Pons (tissue), 1 donor: ENCODE measurements at regions not wholly inside any gene's neighbourhood (a gene's known extent, or its start where the extent isn't known, plus 50 kb on each side); places are given as distances from the start of the nearest gene placed in this dataset.

Experiments
- DNase-seq: peaks from one replicate; pipeline ENCODE4 v3.0.0-alpha.2; 2016; ENCODE audit warnings: low spot score

DNA sequence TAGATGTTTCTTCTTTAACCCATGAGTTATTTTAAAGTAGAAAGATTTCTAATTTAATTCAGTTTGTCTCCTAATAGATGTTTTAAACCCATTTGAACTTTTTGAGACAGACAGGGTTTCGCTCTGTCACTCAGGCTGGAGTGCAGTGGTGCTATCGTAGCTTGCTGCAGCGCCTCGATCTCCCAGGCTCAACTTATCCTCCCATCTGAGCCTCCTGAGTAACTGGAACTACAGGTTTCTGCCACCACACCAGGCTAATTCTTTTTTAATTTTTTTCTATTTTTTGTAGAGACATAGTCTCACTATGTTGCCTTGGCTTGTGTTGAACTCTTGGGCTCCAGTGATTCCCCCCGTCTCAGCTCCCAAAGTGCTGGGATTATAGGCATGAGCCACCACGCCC, 53.0 kb upstream of the RAB18 start:
- no peak for DNase-seq

DNA sequence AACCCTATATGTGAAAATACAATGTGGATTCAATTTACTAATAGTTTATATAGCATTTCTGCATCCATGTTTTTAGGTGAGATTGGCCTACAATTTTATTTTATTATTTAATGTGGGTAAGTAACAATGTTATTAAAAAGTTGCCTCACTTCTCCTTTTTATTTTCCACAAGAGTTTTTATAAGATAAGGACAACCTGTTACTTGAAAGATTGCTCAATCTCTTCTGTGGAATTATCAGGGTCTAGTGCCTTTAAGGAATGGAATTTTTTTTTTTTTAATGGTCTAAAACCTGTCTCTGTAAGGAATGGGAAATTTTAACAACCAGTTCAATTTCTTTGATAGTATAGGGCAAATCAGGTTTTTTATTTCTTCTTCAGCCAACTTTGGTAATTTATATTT, 53.9 kb upstream of the RAB18 start:
- DNase-seq, result no peak

DNA sequence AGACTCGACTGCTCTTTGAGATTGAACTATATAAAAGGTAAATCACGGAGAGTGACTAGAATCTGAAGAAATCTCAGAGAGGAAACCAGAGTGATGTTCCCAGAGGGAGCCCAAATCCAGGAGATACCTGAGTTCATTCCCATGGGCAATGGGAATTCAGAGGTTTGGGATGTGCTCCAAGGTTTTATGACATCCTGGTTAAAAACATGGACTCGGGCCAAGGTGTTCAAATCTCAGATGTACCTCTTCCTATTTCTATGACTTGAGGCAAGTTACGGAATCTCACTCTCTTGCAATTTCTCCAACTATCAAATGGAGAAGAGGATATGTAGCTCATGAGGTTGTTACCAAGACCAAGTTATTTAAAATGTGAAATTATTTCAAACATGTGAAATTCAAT, 54.5 kb upstream of the RAB18 start:
- DNase-seq, result no peak

DNA sequence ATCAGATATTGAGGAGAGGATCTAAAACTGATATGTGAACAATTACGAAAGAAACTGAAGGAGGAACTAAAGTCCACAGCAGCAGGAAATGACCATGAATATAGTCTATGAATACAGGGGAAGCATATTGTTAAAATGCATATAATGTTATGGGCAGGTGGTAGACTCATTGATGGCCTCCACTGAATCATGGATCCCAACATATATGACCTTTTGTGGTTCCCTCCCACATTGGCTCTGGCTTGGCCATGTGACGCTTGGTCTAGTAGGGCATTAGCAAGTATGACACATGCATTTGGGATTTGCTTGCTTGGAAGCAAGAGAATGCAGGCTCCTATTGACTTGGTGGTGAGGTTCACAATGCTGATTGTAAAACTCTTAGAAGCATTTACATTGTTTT, 55.2 kb upstream of the RAB18 start:
- DNase-seq, result no peak

DNA sequence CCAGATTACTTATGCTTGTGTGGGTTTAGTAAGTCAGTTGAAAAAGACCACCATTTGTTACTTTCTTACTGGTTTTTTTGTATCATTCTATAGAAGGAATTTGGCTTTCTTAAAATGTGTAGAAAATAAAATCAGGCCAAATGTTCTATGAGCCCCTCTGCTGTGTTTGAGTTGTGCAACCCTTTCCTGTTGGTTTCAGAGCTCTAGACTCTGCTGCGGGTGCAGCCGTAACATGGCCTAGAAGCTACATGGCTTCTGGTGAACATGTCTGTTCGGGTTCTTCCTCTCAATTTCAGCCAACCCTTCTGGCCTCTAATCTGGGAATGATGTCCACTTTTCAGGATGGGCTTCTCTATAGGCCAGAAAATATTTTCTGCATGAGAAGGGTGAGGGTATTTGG, 56.6 kb upstream of the RAB18 start:
- DNase-seq, result no peak

DNA sequence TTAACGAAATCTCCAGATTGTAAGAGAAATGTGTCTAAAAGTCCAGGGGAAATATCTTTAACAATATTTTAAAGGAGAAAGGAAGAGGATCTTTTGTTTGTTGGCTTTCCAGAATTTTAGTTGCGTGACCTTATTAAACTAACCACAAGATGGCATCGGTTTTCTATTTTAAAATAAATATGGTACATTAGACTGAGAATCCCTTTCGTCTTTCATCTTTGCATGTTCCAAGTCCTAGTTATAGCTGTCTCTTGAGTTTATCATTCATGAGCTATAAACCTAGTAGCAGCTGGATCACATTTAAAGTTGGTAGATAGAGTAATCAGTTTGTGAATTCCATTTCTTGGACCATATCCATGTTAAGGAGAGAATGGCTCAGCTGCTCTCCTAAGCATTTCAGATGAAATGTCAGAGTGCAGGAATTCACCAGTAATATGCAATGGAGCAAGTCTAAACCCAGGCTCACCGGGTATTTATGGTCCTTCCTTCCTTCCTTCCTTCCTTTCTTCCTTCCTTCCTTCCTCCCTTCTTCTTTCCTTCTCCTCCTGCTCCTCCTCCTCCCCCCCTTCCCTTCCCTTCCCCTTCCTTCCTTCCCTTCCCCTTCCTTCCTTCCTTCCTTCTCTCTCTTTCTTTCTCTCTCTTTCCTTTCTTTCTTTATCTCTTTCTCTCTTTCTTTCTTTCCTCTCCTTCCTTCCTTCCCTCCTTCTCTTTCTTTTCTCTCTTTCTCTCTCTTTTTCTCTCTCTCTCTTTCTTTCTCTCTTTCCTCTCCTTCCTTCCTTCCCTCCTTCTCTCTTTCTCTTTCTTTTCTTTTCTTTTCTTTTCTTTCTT, 57.8 kb upstream of the RAB18 start:
- DNase-seq, result peak; percentile 47

DNA sequence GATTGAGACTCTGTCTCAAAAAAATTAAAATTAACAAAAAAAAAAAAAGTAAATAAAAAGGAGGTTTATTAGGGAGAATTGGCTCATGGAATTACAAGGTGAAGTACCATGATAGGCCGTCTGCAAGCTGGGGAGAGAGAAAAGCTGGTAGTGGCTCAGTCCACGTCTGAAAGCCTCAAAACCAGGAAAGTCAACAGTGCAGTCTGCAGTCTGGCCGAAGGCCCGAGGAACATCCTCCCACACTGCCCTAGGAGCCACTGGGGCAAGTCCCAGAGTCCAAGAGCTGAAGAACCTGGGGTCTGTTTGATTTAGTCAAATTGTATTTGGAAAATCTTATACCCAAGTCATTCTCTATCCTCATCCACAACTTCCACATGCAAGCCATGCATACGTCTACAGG, 59.0 kb upstream of the RAB18 start:
- DNase-seq, result no peak

DNA sequence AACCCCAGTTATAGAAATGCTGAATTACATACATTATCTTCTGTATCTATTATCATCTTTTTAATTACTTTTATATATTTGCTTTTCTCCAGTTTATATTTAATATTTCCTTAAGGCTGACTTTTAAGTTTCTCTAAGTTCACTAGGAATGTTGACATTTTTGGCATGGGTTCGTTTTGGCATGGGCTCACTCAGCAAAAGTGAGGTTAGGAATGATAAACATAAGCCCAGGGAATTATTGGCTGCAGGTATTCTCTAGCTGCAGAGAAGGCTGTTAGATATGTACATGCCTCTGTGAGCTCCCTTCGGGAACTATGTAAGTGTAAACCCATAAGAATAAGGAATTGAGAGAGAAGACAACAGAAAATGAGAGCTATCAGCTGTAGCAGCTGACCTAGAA, 63.6 kb upstream of the RAB18 start:
- no peak for DNase-seq

DNA sequence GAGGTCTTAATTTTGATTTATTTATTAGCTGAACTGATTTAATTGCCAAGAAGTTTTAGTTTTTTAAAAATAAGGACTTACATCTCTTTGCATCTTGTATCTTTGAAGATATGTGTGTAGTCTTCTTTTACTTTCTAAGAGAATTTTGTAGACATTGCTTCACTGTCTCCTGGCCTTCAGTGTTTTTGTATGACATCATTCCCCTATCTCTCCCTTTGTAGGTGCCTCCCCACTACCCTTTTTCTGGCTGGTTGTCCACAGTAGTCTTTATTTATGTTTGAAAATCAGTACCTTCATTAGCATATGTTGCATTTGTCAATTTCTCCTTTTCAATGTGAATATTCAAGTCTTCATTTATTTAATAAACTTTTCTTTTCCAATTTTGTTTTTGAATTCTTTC, 64.1 kb upstream of the RAB18 start:
- DNase-seq, result no peak

DNA sequence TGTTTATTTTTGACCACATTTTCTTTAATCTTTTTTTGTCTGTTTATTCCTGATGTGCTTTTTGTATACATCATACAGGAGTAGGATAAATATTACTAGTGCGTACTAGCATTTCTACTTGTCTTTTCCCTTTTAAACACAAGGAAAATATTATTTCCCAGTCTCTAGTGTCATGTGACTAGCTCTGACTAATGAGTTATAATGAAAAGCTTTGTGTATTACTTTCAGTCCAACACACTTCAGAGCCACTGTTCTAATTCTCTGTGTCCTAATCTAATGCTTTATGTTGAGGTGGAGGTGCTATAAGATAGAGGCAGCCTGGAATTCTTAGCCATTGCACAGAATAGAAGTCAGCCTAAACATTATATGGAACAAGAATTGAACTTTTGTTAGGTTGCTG, 65.0 kb upstream of the RAB18 start:
- DNase-seq, result peak; percentile 47

DNA sequence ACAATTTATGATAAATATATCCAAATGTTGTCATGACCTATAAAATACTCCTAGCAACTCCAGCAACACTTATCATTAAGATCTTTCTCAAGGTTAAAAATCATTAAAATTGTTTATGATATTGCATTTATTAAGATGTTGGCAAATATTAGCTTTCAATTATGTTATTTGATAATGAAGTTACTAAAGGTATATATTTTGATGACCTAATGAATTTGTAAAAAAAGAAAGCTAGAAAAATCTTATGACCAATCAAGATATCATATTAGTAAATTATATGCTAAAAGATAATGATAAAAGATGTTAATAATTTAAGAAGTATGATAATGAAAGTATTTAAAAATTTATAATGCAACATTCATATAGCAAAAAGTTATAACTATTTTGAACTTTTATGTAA, 66.3 kb upstream of the RAB18 start:
- no peak for DNase-seq

DNA sequence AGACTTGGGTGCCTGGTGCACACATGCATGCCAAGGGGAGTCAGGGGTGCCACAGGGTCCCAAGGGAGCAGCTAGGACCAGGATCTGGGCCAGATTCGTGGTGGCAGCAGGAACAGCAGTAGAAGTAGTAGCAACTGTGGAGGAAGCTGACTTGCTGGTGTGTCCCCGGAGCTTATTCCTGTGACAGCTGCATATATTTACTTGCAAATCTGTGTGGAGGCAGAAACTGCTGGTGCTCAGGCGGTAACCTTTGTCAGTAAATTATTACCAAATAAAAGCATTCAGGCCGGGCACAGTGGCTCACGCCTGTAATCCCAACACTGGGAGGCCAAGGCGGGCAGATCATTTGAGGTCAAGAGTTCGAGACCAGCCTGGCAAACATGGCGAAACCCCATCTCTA, 67.4 kb upstream of the RAB18 start:
- no peak for DNase-seq

DNA sequence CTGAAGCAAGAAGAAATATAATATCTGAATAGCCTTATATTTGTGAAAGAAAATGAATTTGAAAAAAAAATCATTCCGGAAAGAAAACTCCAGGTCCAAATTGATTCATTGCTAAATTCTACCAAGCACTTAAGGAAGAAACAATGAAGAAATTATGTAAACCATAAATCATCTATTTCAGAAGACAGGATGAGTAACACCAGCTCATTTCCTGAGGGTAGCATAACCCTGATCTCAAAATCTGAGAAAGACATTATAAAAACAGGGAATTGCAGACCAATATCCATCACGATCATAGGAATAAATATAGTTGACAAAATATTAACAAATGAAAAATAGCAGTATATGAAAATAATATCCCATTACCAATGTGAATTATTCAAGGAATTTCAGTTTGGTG, 70.1 kb upstream of the RAB18 start:
- DNase-seq, result no peak

DNA sequence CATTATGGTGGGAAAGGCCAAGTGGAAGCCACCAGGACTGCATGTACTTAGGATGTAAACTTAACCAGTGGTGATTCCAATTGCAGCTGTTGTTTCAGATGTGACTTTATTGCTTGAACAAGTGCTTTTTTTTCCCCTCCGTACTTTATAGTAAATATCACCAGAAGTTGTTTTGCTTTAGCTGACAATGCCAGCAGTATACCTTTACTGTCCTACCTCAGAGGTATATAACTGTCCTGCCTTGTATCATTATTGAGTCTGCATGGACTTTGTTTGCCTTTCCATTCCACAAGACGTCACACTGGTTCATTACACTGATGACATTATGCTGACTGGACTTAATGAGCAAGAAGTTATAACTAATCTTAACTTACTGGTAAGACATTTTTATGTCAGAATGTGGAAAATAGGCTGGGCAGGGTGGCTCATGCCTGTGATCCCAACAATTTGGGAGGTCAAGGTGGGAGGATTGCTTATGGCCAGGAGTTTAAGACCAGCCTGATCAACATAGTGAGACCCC, 77.1 kb upstream of the RAB18 start:
- no peak for DNase-seq

DNA sequence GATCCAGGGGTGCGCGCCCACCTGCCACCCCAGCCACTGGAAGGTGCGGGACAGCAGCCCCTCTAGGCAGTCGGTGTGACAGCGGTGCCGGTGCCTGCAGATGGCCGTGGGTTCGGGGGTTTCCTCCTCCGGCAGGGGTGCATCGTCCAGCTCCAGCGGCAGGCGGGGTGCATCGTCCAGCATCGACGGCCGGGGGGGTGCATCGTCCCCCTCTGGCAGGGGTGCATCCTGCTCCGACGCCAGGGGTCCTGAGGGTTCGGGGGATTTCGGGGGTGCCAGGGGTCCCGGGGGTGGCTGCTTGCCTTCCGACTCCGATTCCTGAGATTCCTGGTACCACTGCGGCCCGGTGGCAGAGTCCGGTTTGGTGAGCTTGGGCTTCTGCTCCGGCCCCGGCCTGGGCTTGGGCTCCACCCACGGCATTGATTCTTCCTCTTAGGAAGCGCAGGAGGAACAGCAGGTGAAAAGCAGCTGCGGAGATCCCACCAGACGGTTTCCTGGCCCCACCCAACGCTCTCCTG, 90.2 kb upstream of the RAB18 start:
- no peak for DNase-seq

DNA sequence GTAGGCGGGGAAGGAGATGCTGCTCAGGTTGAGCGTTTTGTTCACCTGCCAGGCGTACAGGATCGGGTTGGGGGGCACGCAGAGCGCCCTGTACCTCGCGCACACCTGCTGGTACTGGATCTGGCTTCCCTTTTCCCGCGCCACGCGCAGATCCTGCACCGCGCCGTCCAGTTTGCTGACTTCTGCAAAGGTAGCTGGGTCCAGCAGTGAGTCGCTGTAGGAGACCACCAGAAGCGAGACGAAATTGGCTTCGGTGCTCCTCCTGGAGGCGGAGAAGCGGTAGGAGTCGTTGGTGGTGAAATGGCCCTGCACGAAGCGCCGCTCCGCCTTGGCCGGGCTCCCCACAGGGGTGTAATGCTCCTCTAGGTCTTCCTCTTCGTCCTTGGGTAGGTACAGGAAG, 90.7 kb upstream of the RAB18 start:
- no peak for DNase-seq

DNA sequence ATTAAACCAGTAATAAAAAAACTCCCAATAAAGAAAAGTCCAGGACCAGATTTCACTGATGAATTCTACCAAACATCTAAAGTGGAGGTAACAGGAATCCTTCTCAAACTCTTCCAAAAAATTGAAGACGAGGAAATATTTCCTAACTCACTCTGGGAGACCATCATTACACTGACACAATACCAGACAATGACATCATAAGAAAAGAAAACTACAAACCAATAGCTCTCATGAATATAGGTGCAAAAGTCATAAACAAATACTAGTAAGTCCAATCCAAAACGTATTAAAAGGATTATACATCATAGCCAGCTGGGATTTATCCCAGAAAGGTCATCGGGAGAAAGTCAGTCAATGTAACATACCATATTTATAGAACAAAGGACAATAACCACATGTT, 94.0 kb upstream of the RAB18 start:
- no peak for DNase-seq

DNA sequence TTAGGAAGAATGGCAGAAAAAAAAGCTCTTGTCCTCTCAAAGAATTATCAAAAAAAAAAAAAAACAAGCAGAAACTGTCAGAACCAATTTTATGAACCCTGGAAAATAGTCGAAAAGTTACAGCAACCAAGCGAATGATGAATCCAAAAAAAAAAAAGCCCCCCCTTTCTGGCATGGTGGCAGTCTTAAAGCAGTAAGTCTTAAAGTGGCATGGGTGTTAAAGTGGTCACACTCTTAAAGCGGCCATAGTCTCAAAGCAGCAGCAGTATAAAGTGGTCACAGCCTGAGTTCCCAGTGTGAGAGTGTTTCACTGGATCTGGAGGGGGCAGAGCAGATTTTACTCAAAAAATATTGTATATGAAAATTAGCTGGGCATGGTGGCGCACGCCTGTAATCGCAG, 96.8 kb upstream of the RAB18 start:
- DNase-seq, result no peak

DNA sequence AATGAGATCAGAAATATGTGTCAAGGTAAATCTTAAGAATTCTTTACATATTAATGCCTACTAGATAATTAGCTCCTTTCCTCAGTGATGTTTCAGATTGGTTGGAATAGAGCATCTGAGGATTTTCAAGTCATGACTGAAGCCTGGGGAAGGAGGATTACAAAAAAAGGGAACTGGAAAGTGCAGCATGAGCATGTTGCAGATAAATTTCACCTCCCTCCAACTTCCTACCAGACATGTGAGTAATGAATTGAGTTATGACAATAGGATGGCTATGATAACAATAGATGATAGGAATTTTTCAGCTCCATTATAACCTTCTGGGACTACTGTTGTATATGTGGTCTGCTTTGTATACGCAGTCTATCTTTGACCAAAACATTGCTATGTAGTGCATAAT, 104.2 kb upstream of the RAB18 start:
- no peak for DNase-seq

DNA sequence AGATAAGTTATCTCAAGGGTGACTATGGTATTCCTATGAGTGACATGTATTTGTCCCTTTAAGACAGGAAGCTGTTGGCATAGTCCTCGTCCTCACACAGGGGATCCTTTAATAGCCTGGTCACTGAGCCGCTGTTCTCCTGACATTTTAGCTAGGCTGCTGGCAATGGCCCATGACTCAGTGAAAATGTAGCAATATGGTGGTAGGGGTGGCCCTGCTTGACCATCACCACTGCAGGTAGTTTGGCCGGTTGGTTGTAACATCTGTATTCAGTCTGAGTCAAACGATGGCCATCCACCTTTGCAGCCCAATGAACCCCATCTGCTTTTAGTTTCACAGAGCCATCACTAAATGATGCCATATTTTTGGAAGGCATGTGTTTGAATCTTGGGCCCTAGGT, 110.1 kb upstream of the RAB18 start:
- no peak for DNase-seq

DNA sequence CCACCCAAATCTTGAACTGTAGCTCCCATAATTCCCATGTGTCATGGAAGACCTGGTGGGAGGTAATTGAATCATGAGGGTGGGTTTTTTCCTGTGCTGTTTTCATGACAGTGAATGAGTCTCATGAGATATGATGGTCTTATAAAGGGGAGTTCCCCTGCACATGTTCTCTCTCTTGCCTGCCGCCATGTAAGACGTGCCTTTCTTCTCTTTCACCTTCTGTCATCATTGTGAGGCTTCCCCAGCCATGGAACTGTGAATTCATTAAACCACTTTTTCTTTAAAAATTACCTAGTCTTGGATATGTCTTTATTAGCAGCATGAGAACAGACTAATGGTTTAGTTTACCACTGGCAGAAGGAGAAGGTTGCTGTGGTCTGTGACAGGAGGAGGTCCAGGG, 111.5 kb upstream of the RAB18 start:
- no peak for DNase-seq

DNA sequence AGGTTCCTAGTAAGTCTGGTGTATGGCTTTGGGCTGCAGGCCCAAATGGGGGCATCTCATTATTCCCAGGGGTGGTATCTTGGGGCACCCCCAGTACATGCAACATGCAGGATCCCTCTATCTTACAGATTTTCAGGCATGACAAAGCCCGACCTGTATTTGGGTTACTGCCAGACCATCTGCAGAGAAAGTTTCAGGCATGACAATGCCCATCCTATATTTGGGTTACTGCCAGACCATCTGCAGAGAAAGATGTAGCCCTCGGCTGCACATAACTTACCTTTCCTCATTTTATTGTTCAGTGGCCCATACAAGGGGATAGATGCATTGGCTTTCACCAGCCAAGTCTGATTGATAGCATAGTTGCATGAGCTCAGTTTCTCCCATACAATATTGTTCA, 112.2 kb upstream of the RAB18 start:
- DNase-seq, result no peak

DNA sequence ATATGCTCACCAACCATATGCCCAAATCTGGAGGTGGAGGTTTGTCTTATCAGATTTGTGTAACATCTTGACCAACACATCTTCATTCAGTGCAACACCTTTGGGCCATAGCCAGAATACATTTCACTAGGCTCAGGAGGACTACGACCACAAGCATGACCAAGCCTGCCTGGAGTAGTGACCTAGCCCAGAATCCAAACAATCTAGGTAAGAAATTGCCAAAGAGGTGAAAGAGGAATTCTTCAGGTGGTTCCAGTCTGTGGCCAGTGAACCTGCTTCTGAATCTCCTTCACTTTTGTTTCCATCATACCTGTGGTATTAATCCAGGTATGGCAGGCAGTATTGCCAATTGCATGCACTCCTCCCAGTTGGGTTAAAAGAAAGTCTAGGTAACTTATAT, 112.8 kb upstream of the RAB18 start:
- DNase-seq, result no peak

DNA sequence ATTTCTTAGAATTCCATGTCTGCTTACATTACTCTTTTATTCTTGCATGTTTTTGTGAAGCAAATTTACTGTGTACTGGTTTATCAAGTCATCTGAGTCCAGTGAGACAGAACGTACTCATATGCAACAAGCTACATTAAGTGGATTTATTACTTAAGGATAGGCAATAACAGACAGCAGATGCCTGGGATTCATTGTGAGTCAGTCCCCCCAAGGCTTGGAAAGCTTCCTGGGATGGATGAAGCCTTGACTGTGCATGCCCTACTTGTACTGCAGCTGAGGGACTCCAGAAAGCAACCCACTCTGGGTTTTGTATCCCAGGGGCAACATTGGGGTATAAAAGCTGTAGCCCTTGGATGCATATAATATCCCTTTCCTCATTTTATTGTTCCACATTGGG, 113.4 kb upstream of the RAB18 start:
- no peak for DNase-seq
